ENCODE measurements at regions not wholly inside any gene's neighbourhood (a gene's known extent, or its start where the extent isn't known, plus 50 kb on each side); places are given as distances from the start of the nearest gene placed in this dataset.

GRCh38 chr6:103554911-103555310 lies 1304.8 kb downstream of the HACE1 start:
- intact Hi-C loops (cut with DNase I; ENCODE audit: low total_unique reads): no loop called here
- TF ChIP-seq POLR2A (IDR thresholded peaks at IDR 0.05): no peak
- TF ChIP-seq, protein P1, sequence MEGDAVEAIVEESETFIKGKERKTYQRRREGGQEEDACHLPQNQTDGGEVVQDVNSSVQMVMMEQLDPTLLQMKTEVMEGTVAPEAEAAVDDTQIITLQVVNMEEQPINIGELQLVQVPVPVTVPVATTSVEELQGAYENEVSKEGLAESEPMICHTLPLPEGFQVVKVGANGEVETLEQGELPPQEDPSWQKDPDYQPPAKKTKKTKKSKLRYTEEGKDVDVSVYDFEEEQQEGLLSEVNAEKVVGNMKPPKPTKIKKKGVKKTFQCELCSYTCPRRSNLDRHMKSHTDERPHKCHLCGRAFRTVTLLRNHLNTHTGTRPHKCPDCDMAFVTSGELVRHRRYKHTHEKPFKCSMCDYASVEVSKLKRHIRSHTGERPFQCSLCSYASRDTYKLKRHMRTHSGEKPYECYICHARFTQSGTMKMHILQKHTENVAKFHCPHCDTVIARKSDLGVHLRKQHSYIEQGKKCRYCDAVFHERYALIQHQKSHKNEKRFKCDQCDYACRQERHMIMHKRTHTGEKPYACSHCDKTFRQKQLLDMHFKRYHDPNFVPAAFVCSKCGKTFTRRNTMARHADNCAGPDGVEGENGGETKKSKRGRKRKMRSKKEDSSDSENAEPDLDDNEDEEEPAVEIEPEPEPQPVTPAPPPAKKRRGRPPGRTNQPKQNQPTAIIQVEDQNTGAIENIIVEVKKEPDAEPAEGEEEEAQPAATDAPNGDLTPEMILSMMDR (IDR thresholded peaks at IDR 0.05): no peak
- DNase-seq: no peak
- no peaks in the 10 kb centered on the region for H3K4me1 ChIP-seq
- no peaks in the 10 kb centered on the region for H3K9me3 ChIP-seq
- no peak overlapping the region for H3K4me3 ChIP-seq
- no peak overlapping the region for H3K27ac ChIP-seq
- H3K27me3 ChIP-seq: no peaks in the 10 kb centered on the region
- no peaks in the 10 kb centered on the region for H3K36me3 ChIP-seq (ENCODE audit: low read depth, missing control alignments)

DNA sequence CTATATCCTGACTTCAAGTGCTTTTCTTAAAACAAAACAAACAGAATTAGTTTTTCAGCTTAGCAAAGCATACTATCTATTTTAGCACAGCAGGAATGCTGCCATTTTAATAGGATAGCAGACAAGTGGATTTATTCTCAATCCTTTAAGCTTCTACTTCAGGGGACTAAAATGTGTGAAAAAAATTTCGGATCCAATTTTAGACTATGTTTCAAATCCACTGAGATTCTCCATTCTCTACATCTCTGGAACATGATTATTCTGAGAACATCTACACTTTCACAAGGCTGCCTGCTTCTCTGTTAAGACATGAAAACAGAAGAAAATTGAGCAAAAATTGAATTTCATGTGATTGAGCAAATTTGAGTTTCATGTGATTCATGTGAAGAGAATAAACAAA lies 1321.3 kb downstream of the HACE1 start:
- H3K27me3 ChIP-seq: no peaks in the 10 kb centered on the region
- DNase-seq: no peak
- H3K4me1 ChIP-seq: no peaks in the 10 kb centered on the region
- intact Hi-C loops (cut with DNase I; ENCODE audit: low total_unique reads): no loop called here
- no peaks in the 10 kb centered on the region for H3K36me3 ChIP-seq (ENCODE audit: low read depth, missing control alignments)
- WGBS, 2 donors: 72 to 88% methylated on average over 1 of the region's 1 CpG
- TF ChIP-seq, protein P1 (IDR thresholded peaks at IDR 0.05): no peak
- no peak for TF ChIP-seq POLR2A (IDR thresholded peaks at IDR 0.05)
- H3K4me3 ChIP-seq: no peak overlapping the region
- no peak overlapping the region for H3K27ac ChIP-seq
- no peaks in the 10 kb centered on the region for H3K9me3 ChIP-seq

GRCh38 chr6:103534814-103535213 lies 1324.9 kb downstream of the HACE1 start:
- no peak for DNase-seq
- intact Hi-C loops (cut with DNase I; ENCODE audit: low total_unique reads): no loop called here
- H3K4me1 ChIP-seq: no peaks in the 10 kb centered on the region
- H3K27ac ChIP-seq: no peak overlapping the region
- peak overlapping the region in 1 of 2 donors; percentile 1 for H3K4me3 ChIP-seq
- 68 to 72% methylated on average over 2 of the region's 2 CpGs for WGBS, 2 donors
- H3K27me3 ChIP-seq: no peaks in the 10 kb centered on the region
- H3K36me3 ChIP-seq (ENCODE audit: low read depth, missing control alignments): no peaks in the 10 kb centered on the region
- no peak for TF ChIP-seq POLR2A (IDR thresholded peaks at IDR 0.05)
- TF ChIP-seq, protein P1 (IDR thresholded peaks at IDR 0.05): no peak
- H3K9me3 ChIP-seq: no peaks in the 10 kb centered on the region

- no peak for DNase-seq
- TF ChIP-seq, protein P1 (IDR thresholded peaks at IDR 0.05): no peak
- no peak for TF ChIP-seq POLR2A (IDR thresholded peaks at IDR 0.05)
- Histone ChIP-seq H3K27ac (no peak overlapping the region), H3K9me3 (no peaks in the 10 kb centered on the region), H3K4me3 (no peak overlapping the region), H3K36me3 (ENCODE audit: low read depth, missing control alignments) (no peaks in the 10 kb centered on the region), H3K27me3 (no peaks in the 10 kb centered on the region), H3K4me1 (no peaks in the 10 kb centered on the region)
- intact Hi-C loops (cut with DNase I; ENCODE audit: low total_unique reads): no loop called here
- WGBS, 2 donors: 91 to 97% methylated on average over 1 of the region's 1 CpG
These were observed 1325.6 kb downstream of the HACE1 start for GRCh38 chr6:103534095-103534494.

DNA sequence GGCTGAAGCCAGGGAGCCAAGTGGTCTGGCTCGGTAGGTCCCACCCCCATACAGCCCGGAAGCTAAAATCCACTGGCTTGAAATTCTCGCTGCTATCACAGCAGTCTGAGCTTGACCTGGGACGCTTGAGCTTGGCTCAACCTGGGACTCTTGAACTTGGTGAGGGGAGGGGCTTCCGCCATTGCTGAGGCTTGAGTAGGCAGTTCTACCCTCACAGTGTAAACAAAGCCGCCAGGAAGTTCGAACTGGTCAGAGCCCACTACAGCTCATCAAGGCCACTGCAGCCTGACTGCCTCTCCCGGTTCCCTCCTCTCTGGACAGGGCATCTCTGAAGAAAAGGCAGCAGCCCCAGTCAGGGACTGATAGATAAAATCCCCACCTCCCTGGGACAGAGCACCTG lies 1337.7 kb downstream of the HACE1 start:
- Histone ChIP-seq H3K4me3 (no peak overlapping the region), H3K36me3 (ENCODE audit: low read depth, missing control alignments) (no peaks in the 10 kb centered on the region), H3K27me3 (no peaks in the 10 kb centered on the region), H3K9me3 (no peaks in the 10 kb centered on the region), H3K4me1 (no peaks in the 10 kb centered on the region), H3K27ac (no peak overlapping the region)
- 82 to 87% methylated on average over 4 to 8 of the region's 8 CpGs for WGBS, 2 donors
- TF ChIP-seq POLR2A (IDR thresholded peaks at IDR 0.05): no peak
- TF ChIP-seq, protein P1 (IDR thresholded peaks at IDR 0.05): no peak
- DNase-seq: no peak
- intact Hi-C loops (cut with DNase I; ENCODE audit: low total_unique reads): no loop called here

All from testis (tissue), 2 donors.